ENCODE measurements at regions not wholly inside any gene's neighbourhood (a gene's known extent, or its start where the extent isn't known, plus 50 kb on each side); places are given as distances from the start of the nearest gene placed in this dataset.
"Not testable (repeated sequence)": the region's sequence is repeated elsewhere in the genome, so short reads cannot be mapped to it uniquely, and the experiment has no call there.

DNA sequence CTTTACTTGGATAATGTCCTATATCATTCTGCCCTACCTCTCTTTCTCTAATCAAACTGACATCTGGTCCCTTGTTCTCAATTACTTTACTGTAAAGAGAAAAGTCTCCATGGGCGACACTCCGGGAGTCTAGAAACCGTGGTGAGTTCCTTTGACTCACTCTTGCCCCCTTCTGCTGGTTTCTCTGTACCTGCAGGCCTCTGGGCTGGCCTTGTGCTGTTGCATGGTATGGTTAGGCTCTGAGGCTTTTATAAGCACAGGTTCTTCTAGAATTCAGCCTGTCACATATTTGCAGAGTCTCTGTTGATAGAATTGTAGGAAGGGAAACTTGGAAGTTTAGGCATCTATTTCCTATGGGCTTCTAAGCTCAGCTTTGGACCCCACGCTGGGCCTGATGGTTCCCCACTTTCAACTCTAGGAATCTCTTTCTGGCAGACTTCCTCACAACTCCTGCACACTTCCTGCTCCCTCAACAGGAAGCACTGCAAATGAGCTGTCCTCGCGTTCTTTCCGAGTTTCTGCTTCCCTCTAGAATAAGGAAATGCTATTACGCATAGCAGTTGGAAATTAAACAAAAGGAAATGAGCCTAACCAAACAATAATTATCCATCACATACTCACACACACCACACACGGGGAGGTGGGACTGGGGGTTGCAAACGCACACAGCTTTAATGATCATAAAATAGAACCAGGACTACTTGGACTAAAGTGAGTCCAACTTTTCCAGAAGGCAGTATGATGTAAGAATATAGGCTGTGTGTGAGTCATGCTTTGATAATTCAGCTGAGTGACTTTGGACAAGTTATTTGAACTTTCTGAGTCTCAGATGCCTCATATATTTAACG is 683.3 kb downstream of the QKI start:
- Mint-ChIP-seq H3K4me3 (no peak overlapping the region), H3K36me3 (ENCODE audit: low read depth) (no peaks in the 10 kb centered on the region), H3K27ac (no peak overlapping the region), H3K27me3 (no peaks in the 10 kb centered on the region), H3K4me1 (no peaks in the 10 kb centered on the region)
- ATAC-seq = no peak
- DNase-seq = no peak
- H3K9me3 ChIP-seq (ENCODE audit: control insufficient read depth, low read length, poor library complexity, severe bottlenecking) = no peaks in the 10 kb centered on the region

DNA sequence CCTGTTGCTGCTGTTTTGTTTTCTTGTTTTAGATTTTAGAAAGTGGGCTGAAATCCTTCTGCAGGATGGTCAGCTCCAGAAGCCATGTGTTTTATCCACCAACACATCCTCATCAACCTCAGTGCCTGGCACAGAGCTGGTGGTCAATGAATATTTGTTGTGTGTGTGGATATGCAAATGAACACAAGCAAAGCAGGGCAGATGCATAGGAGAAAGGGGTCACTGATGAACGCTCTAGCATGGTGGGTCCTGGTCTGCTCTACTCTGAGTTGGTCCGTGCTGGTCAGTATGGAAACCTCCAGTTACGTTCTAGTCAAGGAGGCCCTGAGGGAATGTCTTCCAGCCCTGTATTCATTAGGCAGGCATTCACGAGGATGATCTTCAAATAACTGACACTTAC is 682.5 kb downstream of the QKI start:
- Mint-ChIP-seq H3K4me1 (no peaks in the 10 kb centered on the region), H3K4me3 (no peak overlapping the region), H3K27me3 (no peaks in the 10 kb centered on the region), H3K27ac (no peak overlapping the region), H3K36me3 (ENCODE audit: low read depth) (no peaks in the 10 kb centered on the region)
- H3K9me3 ChIP-seq (ENCODE audit: control insufficient read depth, low read length, poor library complexity, severe bottlenecking) = no peaks in the 10 kb centered on the region
- DNase-seq (no peak), ATAC-seq (no peak)

DNA sequence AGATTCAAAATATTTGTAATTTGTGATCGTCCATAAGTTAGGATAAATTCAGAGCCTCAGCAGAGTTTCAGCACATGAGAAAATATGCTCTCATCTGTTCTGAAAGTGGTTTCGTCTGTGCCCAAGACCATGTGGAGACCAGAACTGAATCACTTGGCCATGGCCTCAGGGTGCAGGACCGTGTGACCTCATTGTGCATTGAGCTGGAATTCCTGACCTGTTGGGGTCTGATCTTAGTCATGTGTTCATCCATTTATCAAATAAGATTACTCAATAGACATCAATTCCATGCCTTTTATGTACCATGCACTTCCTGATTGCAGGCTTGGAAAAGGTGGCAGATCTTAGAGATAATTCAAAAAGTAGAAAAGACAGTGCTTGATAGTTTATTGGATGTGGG is 680.5 kb downstream of the QKI start:
- H3K9me3 ChIP-seq (ENCODE audit: control insufficient read depth, low read length, poor library complexity, severe bottlenecking) = no peaks in the 10 kb centered on the region
- H3K36me3 Mint-ChIP-seq (ENCODE audit: low read depth) = no peaks in the 10 kb centered on the region
- DNase-seq (no peak), ATAC-seq (no peak)
- H3K4me1 Mint-ChIP-seq = no peaks in the 10 kb centered on the region
- H3K4me3 Mint-ChIP-seq = no peak overlapping the region
- no peak overlapping the region for H3K27ac Mint-ChIP-seq
- no peaks in the 10 kb centered on the region for H3K27me3 Mint-ChIP-seq

DNA sequence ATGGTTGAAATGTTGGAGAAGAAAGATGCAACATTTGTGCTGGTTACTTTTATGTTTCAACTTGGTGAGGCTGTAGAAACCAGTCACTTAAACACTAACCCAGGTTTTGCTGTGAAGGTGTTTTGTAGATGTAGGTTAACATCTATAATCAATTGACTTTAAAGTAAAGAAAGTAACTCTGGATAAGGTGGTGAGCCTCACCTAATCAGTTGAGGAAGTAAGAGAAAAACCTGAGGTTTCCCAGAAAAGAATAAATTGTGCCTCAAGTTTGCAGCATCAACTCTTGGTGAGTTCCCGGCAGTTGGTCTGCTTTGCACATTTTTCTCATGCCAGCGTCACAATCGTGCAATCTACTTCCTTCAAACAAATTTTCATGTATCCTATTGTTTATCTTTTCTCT is 673.4 kb downstream of the QKI start:
- ATAC-seq (no peak), DNase-seq (no peak)
- H3K36me3 Mint-ChIP-seq (ENCODE audit: low read depth) = no peaks in the 10 kb centered on the region
- H3K4me3 Mint-ChIP-seq = no peak overlapping the region
- H3K27ac Mint-ChIP-seq = no peak overlapping the region
- no peaks in the 10 kb centered on the region for H3K27me3 Mint-ChIP-seq
- H3K4me1 Mint-ChIP-seq = no peaks in the 10 kb centered on the region
- no peaks in the 10 kb centered on the region for H3K9me3 ChIP-seq (ENCODE audit: control insufficient read depth, low read length, poor library complexity, severe bottlenecking)

DNA sequence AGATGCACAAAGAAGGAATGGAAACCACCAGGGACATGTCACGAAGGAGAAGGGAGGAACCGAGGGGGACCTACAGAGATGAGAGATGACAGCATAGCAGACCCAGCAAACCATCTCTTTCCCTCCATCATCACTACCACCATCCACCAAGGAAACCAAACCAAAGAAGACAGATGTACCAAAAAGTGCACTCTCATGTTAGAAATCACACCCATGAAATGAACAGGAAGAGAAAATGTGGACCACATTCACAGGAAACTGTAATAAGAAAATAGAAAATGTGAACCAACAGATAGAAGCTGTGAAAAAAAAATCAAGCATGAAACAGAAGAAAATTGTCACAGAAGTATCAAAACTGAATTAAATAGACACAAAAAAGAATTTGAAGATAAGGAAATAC is 672.7 kb downstream of the QKI start:
- no peak for DNase-seq
- H3K4me1 Mint-ChIP-seq = no peaks in the 10 kb centered on the region
- no peaks in the 10 kb centered on the region for H3K27me3 Mint-ChIP-seq
- H3K36me3 Mint-ChIP-seq (ENCODE audit: low read depth) = no peaks in the 10 kb centered on the region
- no peak overlapping the region for H3K4me3 Mint-ChIP-seq
- H3K27ac Mint-ChIP-seq = no peak overlapping the region
- no peaks in the 10 kb centered on the region for H3K9me3 ChIP-seq (ENCODE audit: control insufficient read depth, low read length, poor library complexity, severe bottlenecking)
- no peak for ATAC-seq

DNA sequence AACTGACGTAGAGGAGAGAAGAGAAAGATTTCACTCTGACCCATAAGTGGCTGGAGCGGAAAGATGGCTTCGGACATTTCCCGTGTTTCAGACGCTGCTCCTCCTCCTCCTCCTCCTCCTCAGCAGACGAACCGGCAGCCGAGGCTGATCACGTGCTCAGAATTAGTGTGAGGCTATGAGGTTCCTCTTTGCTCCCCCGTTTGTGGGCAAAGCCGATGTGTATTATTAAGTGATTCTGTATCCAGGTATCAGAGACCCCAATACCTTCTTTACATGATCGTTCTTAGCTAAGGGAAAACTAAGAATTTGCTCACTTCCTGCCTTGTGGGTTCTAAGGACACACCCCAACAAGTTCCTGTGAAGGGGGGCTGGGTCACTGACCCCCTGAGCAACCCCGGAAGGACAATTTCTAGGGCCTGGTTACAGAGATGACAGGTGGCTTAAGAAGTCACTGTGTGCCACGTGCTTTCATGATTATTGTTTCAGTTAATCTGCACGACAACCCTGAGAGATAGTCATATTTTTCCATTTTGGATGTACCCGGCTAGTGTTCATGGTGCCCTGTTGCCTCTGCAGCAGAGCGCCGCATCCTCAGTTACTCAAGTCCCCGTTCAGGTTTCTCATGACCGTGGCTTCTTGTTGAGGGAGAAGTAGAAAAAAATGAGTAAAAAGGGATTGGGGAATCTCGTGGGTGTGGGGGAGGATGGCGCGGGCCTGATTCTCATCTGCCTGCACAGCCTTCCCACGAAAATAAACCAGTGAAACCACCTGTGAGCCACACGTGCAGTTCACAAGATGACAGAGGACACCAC is 671.8 kb downstream of the QKI start:
- Mint-ChIP-seq H3K4me1 (no peaks in the 10 kb centered on the region), H3K27me3 (no peaks in the 10 kb centered on the region), H3K27ac (no peak overlapping the region), H3K4me3 (no peak overlapping the region), H3K36me3 (ENCODE audit: low read depth) (no peaks in the 10 kb centered on the region)
- DNase-seq = no peak
- ATAC-seq = no peak
- no peaks in the 10 kb centered on the region for H3K9me3 ChIP-seq (ENCODE audit: control insufficient read depth, low read length, poor library complexity, severe bottlenecking)

DNA sequence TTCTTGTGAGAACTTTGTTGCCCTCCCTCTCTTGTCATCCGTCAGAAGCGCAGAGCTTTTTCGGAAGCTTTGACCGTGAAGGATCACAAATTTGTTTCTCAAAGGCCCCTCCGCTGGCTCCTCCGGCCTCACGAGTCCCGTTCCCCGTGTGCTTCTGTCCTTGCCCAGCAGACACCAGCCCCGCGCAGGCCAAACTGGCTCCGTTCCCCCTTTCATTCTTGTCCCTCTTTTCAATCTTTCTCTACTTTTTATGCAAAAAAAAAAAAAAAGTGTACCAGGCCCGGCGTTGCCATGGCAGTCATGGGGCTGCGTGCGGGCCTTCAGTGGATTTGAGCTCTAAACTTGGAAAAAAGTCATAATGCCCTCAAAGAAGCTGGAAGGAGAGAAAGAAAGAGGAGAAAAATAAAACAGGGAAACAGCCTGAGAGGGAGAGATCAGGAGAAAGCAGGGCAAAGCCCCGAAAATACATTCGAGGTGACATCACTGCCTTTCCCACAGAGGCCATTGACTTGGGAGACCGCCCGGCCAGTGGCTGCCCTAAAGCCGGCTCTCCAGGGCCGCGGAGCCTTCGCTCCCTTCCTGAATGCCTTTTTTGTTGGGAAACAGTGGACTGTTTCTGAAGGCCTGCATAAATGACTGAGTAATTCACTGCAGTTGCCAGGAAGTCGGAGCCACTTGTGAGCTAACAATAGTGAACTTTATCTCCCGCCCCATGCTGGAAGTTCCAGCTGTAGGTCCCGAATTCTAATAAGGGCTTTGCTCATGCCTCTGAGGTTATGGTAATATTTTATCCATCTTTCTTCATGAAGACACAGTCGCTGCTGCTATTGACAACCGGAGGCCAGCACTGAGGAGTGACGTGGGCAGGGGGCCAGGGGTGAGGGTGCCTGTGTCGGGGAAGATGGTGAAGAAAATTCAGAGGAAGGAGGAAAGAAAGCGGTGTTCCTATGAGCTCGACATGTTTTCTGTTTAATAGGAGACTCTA is 670.9 kb downstream of the QKI start:
- Mint-ChIP-seq H3K27ac (no peak overlapping the region), H3K27me3 (no peaks in the 10 kb centered on the region), H3K4me1 (no peaks in the 10 kb centered on the region), H3K4me3 (no peak overlapping the region), H3K36me3 (ENCODE audit: low read depth) (no peaks in the 10 kb centered on the region)
- no peak for DNase-seq
- no peaks in the 10 kb centered on the region for H3K9me3 ChIP-seq (ENCODE audit: control insufficient read depth, low read length, poor library complexity, severe bottlenecking)
- ATAC-seq = no peak

DNA sequence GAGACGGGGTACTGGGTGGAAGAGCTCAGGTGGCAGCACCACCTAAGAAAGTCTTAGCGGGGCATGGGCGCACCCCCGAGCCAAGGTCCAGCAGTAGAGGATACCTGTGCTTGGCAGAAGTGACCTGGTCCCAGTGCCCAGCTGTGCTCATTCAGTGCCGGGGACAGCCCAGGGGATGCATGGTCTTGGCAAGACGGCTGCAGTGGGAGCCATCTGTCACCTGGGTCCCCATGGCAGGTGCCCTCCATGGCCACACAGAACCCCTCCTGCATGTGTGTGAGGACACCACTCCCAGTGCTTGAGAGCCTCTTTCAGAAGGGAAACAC is 664.7 kb downstream of the QKI start:
- H3K4me3 Mint-ChIP-seq = no peak overlapping the region
- no peaks in the 10 kb centered on the region for H3K36me3 Mint-ChIP-seq (ENCODE audit: low read depth)
- no peak for ATAC-seq
- H3K27me3 Mint-ChIP-seq = no peaks in the 10 kb centered on the region
- no peaks in the 10 kb centered on the region for H3K9me3 ChIP-seq (ENCODE audit: control insufficient read depth, low read length, poor library complexity, severe bottlenecking)
- H3K4me1 Mint-ChIP-seq = no peaks in the 10 kb centered on the region
- no peak overlapping the region for H3K27ac Mint-ChIP-seq
- DNase-seq = no peak

DNA sequence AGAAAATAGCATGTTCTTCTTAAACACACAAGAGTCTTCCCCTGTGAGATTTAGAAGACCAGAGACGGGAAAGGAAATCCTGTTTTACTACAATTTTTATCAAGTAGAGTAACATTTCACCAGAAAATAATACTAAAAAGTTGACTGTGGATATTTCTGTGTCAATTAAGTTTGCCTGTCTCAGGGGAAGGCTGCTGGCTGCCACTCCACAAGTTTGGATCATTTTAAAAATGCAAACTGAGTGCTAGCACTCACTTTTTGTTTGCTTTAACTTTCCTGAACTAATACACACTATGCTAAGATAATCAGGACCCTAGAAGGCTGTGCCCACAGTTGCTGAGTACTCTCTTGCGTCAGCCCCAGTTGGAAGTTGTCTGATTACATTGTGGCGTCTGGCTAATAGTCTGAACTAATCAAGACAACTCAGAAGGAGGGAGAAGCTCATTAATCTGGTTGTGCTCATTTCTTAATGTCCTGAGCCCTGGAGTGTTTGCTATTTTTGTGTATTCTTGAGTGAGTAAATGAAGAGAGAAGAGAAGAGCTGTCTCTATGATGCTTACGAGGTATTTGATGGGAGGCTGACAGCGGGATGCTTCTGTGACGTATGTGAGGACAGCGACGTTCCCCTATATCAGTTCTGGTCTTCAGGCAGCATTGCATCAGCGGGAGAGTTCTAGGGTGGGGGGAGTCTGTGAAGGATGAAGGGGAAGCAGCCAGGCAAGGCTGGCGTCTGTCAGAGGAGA is 664.2 kb downstream of the QKI start:
- no peaks in the 10 kb centered on the region for H3K9me3 ChIP-seq (ENCODE audit: control insufficient read depth, low read length, poor library complexity, severe bottlenecking)
- Mint-ChIP-seq H3K4me3 (no peak overlapping the region), H3K36me3 (ENCODE audit: low read depth) (no peaks in the 10 kb centered on the region), H3K27me3 (no peaks in the 10 kb centered on the region), H3K4me1 (no peaks in the 10 kb centered on the region), H3K27ac (no peak overlapping the region)
- DNase-seq (no peak), ATAC-seq (no peak)

DNA sequence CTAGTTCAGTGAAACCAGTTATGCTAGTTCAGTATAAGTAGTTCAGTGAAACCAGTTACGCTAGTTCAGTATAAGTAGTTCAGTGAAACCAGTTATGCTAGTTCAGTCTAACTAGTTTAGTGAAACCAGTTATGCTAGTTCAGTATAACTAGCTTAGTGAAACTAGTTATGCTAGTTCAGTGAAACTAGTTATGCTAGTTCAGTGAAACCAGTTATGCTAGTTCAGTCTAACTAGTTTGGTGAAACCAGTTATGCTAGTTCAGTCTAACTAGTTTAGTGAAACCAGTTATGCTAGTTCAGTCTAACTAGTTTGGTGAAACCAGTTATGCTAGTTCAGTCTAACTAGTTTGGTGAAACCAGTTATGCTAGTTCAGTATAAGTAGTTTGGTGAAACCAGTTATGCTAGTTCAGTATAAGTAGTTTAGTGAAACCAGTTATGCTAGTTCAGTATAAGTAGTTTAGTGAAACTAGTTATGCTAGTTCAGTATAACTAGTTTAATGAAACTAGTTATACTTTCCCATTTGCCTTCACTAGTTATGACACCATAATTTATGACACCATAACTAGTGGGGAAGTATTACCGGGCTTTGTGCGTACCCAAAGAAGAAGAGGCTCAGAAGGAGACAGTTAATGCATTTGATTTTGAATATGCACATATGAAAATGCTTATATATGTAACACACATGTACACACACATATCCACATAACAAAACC is 662.5 kb downstream of the QKI start:
- not testable (repeated sequence) for ATAC-seq; H3K27ac Mint-ChIP-seq; DNase-seq; H3K4me1 Mint-ChIP-seq; H3K9me3 ChIP-seq (ENCODE audit: control insufficient read depth, low read length, poor library complexity, severe bottlenecking); H3K27me3 Mint-ChIP-seq; H3K36me3 Mint-ChIP-seq (ENCODE audit: low read depth); H3K4me3 Mint-ChIP-seq

DNA sequence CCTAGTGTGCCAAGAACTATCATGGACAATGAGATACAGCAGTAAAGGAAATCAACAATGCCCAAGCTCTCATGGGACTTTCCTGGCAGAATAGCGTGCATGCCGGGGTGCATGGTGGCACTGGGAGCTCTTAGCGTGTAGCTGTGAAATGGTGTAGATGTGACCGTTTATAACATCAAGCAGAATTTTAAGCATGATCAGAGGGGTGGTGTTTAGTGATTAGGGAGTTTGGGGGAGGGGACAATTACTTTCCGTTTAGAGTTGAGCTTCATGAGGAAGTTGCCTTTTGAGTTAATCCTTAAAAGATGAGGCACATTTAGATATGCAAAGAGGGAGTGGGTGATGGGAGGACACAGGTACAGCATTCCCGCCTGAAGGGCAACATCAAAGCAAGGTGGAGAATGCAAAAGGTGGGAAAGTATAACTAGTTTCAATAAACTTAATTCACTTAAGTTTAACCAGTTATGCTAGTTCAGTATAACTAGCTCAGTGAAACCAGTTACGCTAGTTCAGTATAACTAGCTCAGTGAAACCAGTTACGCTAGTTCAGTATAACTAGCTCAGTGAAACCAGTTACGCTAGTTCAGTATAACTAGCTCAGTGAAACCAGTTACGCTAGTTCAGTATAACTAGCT is 661.6 kb downstream of the QKI start:
- Mint-ChIP-seq H3K27me3 (no peaks in the 10 kb centered on the region), H3K4me3 (no peak overlapping the region), H3K27ac (no peak overlapping the region), H3K36me3 (ENCODE audit: low read depth) (no peaks in the 10 kb centered on the region), H3K4me1 (no peaks in the 10 kb centered on the region)
- ATAC-seq = no peak
- no peaks in the 10 kb centered on the region for H3K9me3 ChIP-seq (ENCODE audit: control insufficient read depth, low read length, poor library complexity, severe bottlenecking)
- DNase-seq = no peak

DNA sequence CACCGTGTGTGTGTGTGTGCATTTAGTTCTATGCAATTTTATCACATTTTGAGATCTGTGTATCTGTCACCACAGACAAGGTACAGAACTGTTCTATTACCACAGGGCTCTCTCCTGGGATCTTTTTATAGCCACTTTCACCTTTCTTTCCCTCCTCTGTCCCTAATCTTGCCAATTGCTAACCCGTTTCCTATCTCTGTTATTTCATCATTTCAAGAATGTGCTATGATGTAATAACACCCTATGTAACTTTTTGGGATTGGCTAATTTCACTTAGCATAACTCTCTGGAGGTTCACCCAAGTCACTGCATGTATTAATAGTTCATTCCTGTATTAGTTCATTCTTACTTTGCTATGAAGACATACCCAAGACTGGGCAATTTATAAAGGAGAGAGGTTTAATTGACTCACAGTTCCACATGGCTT is 657.7 kb downstream of the QKI start:
- no peaks in the 10 kb centered on the region for H3K36me3 Mint-ChIP-seq (ENCODE audit: low read depth)
- DNase-seq (no peak), ATAC-seq (no peak)
- H3K4me1 Mint-ChIP-seq = no peaks in the 10 kb centered on the region
- H3K27me3 Mint-ChIP-seq = no peaks in the 10 kb centered on the region
- no peak overlapping the region for H3K27ac Mint-ChIP-seq
- H3K4me3 Mint-ChIP-seq = no peak overlapping the region
- no peaks in the 10 kb centered on the region for H3K9me3 ChIP-seq (ENCODE audit: control insufficient read depth, low read length, poor library complexity, severe bottlenecking)
